ENCODE measurements at regions not wholly inside any gene's neighbourhood (a gene's known extent, or its start where the extent isn't known, plus 50 kb on each side); places are given as distances from the start of the nearest gene placed in this dataset.

DNA sequence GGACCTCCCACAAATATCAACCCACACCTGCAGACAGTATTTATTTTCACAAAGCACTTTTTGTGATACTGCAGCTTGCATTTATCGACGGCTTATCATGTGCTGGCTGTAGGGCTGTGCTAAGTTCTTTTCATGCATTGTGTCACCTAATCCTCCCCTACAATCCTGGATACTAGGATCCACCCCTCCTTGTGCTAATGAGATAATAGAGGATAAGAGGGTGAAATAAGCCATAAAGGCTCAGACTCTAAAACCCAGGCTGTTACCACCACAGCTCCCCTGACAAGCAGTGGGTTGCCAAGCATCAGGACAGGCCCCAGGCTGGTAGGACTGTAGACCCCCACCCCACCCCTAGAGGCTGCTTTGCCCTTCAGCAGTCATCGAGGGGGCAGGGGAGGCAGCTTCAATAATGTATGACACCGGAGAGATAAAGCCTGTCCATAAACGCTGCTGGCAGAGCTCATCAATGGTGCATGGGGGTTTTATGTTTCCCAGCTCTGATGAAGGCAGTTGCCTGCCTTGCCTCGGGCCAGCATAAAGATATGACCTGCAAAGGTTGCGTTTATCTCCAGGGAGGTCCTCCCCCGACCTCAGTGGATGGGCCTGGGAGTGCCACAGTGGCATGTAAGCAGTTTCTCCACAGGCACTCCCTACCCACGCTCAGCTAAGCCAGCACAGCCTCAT, 73.9 kb upstream of the C16orf82 start:
- TF ChIP-seq, protein P1, sequence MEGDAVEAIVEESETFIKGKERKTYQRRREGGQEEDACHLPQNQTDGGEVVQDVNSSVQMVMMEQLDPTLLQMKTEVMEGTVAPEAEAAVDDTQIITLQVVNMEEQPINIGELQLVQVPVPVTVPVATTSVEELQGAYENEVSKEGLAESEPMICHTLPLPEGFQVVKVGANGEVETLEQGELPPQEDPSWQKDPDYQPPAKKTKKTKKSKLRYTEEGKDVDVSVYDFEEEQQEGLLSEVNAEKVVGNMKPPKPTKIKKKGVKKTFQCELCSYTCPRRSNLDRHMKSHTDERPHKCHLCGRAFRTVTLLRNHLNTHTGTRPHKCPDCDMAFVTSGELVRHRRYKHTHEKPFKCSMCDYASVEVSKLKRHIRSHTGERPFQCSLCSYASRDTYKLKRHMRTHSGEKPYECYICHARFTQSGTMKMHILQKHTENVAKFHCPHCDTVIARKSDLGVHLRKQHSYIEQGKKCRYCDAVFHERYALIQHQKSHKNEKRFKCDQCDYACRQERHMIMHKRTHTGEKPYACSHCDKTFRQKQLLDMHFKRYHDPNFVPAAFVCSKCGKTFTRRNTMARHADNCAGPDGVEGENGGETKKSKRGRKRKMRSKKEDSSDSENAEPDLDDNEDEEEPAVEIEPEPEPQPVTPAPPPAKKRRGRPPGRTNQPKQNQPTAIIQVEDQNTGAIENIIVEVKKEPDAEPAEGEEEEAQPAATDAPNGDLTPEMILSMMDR (optimal IDR thresholded peaks at IDR 0.05 in 1 of 3, IDR thresholded peaks at IDR 0.05 in 1 of 3, conservative IDR thresholded peaks at IDR 0.05 in 1 of 3; ENCODE audit: extremely low read depth in 1 of 3, insufficient read depth in 2 of 3, low read length in 3 of 3): no peak
- no peak for TF ChIP-seq EZH2 (IDR thresholded peaks at IDR 0.05; ENCODE audit: low read length)
- Histone ChIP-seq H3K4me3 (ENCODE audit: control insufficient read depth in 2 of 3, extremely low read depth in 1 of 3, insufficient read depth in 2 of 3, low read depth in 1 of 3, low read length in 3 of 3) (no peak overlapping the region), H3K9ac (ENCODE audit: control insufficient read depth, extremely low read depth, insufficient read depth, low read length) (no peak overlapping the region), H3K9me3 (ENCODE audit: control insufficient read depth, low read depth, low read length) (peaks cover 2% of the 10 kb centered on the region), H4K20me1 (ENCODE audit: control insufficient read depth, extremely low read depth, insufficient read depth, low read length) (no peaks in the 10 kb centered on the region), H3K79me2 (ENCODE audit: control insufficient read depth, insufficient read depth, low read length) (no peaks in the 10 kb centered on the region), H3K9me1 (ENCODE audit: control insufficient read depth, extremely low read depth, insufficient read depth, low read length) (no peaks in the 10 kb centered on the region), H3K27me3 (ENCODE audit: control insufficient read depth, extremely low read depth, insufficient read depth, low read length) (no peaks in the 10 kb centered on the region), H3K27ac (ENCODE audit: control insufficient read depth, insufficient read depth, low read length) (no peak overlapping the region), H2AFZ (ENCODE audit: control insufficient read depth, low read length) (no peak overlapping the region), H3K36me3 (ENCODE audit: control insufficient read depth in 2 of 2, extremely low read depth in 1 of 2, insufficient read depth in 2 of 2, low read length in 2 of 2) (no peaks in the 10 kb centered on the region), H3K4me2 (ENCODE audit: control insufficient read depth, extremely low read depth, insufficient read depth, low read depth, low read length) (no peak overlapping the region), H3K4me1 (ENCODE audit: control insufficient read depth, extremely low read depth, insufficient read depth, low read length) (no peaks in the 10 kb centered on the region)
- DNase-seq (ENCODE audit: low read depth, low spot score) (no peak), FAIRE-seq (no peak)
- dilution Hi-C loops (cut with MboI; ENCODE audit: extremely low pct_ligation_motif_present, low sequenced_read_pairs): no loop called here

DNA sequence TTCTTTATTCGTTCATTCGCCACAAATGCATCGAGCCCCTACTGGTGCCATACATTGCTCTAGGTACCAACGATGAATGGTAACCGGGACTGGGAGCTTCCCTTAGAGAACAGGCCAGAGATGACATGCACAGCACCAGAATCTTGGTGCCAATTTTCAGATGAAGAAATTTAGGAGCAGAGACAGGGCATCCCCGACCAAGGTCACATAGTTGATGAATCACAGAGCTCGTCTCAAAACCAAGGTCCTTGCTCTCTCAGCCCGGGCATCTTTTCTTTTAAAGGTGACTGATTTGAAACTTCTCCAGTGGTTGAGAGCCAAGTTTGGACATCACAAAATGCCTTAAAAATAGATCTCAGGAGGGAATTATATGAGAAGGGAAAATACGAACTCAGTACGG, 73.2 kb upstream of the C16orf82 start:
- H3K27me3 ChIP-seq (ENCODE audit: control insufficient read depth, extremely low read depth, insufficient read depth, low read length): no peaks in the 10 kb centered on the region
- FAIRE-seq (no peak), DNase-seq (ENCODE audit: low read depth, low spot score) (no peak)
- H3K79me2 ChIP-seq (ENCODE audit: control insufficient read depth, insufficient read depth, low read length): no peaks in the 10 kb centered on the region
- no peaks in the 10 kb centered on the region for H3K36me3 ChIP-seq (ENCODE audit: control insufficient read depth in 2 of 2, extremely low read depth in 1 of 2, insufficient read depth in 2 of 2, low read length in 2 of 2)
- TF ChIP-seq, protein P1 (optimal IDR thresholded peaks at IDR 0.05 in 1 of 3, IDR thresholded peaks at IDR 0.05 in 1 of 3, conservative IDR thresholded peaks at IDR 0.05 in 1 of 3; ENCODE audit: extremely low read depth in 1 of 3, insufficient read depth in 2 of 3, low read length in 3 of 3): no peak
- TF ChIP-seq EZH2 (IDR thresholded peaks at IDR 0.05; ENCODE audit: low read length): no peak
- no peak overlapping the region for H3K4me2 ChIP-seq (ENCODE audit: control insufficient read depth, extremely low read depth, insufficient read depth, low read depth, low read length)
- H3K9me3 ChIP-seq (ENCODE audit: control insufficient read depth, low read depth, low read length): peaks cover 2% of the 10 kb centered on the region
- no peak overlapping the region for H3K4me3 ChIP-seq (ENCODE audit: control insufficient read depth in 2 of 3, extremely low read depth in 1 of 3, insufficient read depth in 2 of 3, low read depth in 1 of 3, low read length in 3 of 3)
- no peaks in the 10 kb centered on the region for H3K4me1 ChIP-seq (ENCODE audit: control insufficient read depth, extremely low read depth, insufficient read depth, low read length)
- H3K27ac ChIP-seq (ENCODE audit: control insufficient read depth, insufficient read depth, low read length): no peak overlapping the region
- no peak overlapping the region for H3K9ac ChIP-seq (ENCODE audit: control insufficient read depth, extremely low read depth, insufficient read depth, low read length)
- no peaks in the 10 kb centered on the region for H3K9me1 ChIP-seq (ENCODE audit: control insufficient read depth, extremely low read depth, insufficient read depth, low read length)
- H4K20me1 ChIP-seq (ENCODE audit: control insufficient read depth, extremely low read depth, insufficient read depth, low read length): no peaks in the 10 kb centered on the region
- H2AFZ ChIP-seq (ENCODE audit: control insufficient read depth, low read length): no peak overlapping the region
- dilution Hi-C loops (cut with MboI; ENCODE audit: extremely low pct_ligation_motif_present, low sequenced_read_pairs): no loop called here
